ENCODE measurements at regions not wholly inside any gene's neighbourhood (a gene's known extent, or its start where the extent isn't known, plus 50 kb on each side); places are given as distances from the start of the nearest gene placed in this dataset.

- TF ChIP-seq CTCF (IDR thresholded peaks at IDR 0.05) (no peak), POLR2A (IDR thresholded peaks at IDR 0.05) (no peak)
Observed at GRCh38 chr9:16031486-16031885, 478.6 kb downstream of the CCDC171 start.
